AG08395 (cell line): ENCODE measurements at regions not wholly inside any gene's neighbourhood (a gene's known extent, or its start where the extent isn't known, plus 50 kb on each side); places are given as distances from the start of the nearest gene placed in this dataset.
"Not testable (repeated sequence)": the region's sequence is repeated elsewhere in the genome, so short reads cannot be mapped to it uniquely, and the experiment has no call there.

ENCODE experiments used
- DNase-seq: peaks from one replicate; pipeline ENCODE4 v3.0.0; 2012; ENCODE audit warnings: mixed read lengths, low spot score

GRCh38 chr6:43934803-43935602 is 165.0 kb downstream of the VEGFA start:
- DNase-seq: no peak

GRCh38 chr6:43934183-43934802 is 164.3 kb downstream of the VEGFA start:
- no peak for DNase-seq

GRCh38 chr6:43933148-43933885 is 163.3 kb downstream of the VEGFA start:
- no peak for DNase-seq

- no peak for DNase-seq
Measured at GRCh38 chr6:43932259-43933147, 162.5 kb downstream of the VEGFA start.

- no peak for DNase-seq
Measured at GRCh38 chr6:43931201-43931600, 161.2 kb downstream of the VEGFA start.

GRCh38 chr6:43930440-43931154 is 160.6 kb downstream of the VEGFA start:
- DNase-seq: no peak

GRCh38 chr6:43929511-43929910 is 159.5 kb downstream of the VEGFA start:
- no peak for DNase-seq

- DNase-seq: no peak
Measured at GRCh38 chr6:43927532-43928210, 157.7 kb downstream of the VEGFA start.

GRCh38 chr6:43926634-43927531 is 156.9 kb downstream of the VEGFA start:
- peak; percentile 90 for DNase-seq

GRCh38 chr6:43925636-43926139 is 155.7 kb downstream of the VEGFA start:
- DNase-seq: not testable (repeated sequence)

- no peak for DNase-seq
Measured at GRCh38 chr6:43924222-43924702, 154.3 kb downstream of the VEGFA start.

- DNase-seq: peak; percentile 65
Measured at GRCh38 chr6:43923376-43924221, 153.6 kb downstream of the VEGFA start.

- DNase-seq: no peak
Measured at GRCh38 chr6:43922426-43923375, 152.7 kb downstream of the VEGFA start.

- no peak for DNase-seq
Measured at GRCh38 chr6:43921548-43922425, 151.8 kb downstream of the VEGFA start.

GRCh38 chr6:43921039-43921438 is 151.0 kb downstream of the VEGFA start:
- no peak for DNase-seq

- DNase-seq: no peak
Measured at GRCh38 chr6:43919774-43920173, 149.8 kb downstream of the VEGFA start.
